GM12872 (cell line): ENCODE measurements at regions not wholly inside any gene's neighbourhood (a gene's known extent, or its start where the extent isn't known, plus 50 kb on each side); places are given as distances from the start of the nearest gene placed in this dataset.
A peak's percentile ranks its signal among the peaks of the same experiment; 100 is the strongest.

ENCODE experiments used
- TF ChIP-seq, protein P1 (sequence below): IDR thresholded peaks from 3 replicates; pipeline ENCODE4 v1.5.1; 2011; ENCODE audit warnings: low read depth, mild to moderate bottlenecking, low read length, moderate library complexity; ENCODE audit not compliant: insufficient read depth

DNA sequence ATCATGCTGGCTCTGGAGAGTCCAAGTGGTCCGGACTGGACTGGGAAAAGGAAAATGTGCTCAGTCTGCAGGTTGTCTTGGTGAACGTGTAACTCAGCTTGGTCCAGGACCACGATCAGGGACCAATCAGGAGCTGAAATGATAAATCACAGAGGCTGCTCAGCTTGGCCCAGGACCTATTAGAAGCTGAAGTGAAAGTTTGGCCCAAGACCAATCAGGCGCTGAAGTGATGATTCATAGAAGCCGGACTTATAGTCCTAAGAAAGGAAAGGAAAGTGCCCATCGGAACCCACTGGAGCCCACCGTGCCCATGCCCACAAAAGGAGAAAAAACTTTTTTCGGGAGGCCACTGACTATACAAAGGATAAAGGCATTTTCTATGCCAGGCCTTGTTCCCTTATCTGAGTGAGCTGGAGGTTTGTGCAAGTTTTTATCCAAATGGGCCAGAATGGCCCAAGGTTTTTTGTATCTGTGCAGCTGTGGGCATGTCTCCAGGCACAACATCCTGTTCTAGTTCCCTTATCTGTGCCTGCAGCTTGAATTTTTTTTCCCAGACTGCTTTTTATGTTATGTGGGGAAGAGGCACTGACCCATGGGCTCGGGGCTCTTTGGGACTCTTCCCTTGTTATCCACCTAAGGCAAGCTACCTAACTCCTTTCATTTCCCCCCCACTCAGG, 194.4 kb downstream of the FAM133A start:
- TF ChIP-seq, protein P1, sequence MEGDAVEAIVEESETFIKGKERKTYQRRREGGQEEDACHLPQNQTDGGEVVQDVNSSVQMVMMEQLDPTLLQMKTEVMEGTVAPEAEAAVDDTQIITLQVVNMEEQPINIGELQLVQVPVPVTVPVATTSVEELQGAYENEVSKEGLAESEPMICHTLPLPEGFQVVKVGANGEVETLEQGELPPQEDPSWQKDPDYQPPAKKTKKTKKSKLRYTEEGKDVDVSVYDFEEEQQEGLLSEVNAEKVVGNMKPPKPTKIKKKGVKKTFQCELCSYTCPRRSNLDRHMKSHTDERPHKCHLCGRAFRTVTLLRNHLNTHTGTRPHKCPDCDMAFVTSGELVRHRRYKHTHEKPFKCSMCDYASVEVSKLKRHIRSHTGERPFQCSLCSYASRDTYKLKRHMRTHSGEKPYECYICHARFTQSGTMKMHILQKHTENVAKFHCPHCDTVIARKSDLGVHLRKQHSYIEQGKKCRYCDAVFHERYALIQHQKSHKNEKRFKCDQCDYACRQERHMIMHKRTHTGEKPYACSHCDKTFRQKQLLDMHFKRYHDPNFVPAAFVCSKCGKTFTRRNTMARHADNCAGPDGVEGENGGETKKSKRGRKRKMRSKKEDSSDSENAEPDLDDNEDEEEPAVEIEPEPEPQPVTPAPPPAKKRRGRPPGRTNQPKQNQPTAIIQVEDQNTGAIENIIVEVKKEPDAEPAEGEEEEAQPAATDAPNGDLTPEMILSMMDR: no peak

- TF ChIP-seq, protein P1: peak; percentile 35; the same call in 2 of the 3 replicates
Measured at GRCh38 chrX:93874554-93874953, 200.5 kb downstream of the FAM133A start.

DNA sequence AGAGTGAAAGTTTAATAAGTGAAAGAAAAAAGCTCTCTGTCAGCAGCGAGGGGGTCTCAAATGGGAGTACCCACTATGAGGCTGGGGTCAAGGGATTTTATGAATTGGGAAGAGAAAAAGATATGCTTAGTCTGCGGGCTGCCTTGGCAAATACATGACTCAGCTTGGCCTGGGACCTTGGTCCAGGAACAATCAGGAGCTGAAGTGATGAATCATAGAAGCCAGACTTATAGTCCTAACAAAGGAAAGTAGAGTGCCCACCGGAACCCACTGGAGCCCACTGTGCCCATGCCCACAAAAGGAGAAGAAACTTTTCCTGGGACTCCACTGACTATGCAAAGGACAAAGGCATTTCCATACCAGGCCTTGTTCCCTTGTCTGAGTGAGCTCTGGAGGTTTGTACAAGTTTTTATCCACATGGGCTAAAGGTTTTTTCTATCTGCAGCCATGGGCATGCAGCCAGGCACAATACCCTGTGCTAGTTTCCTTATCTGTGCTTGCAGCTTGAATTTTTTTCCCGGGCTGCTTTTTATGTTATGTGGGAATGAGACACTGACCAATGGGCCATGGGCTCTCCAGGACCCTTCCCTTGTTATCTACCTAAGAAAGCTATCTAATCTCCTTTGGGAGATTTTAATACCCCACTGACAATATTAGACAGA, 201.7 kb downstream of the FAM133A start:
- TF ChIP-seq, protein P1: no peak

- TF ChIP-seq, protein P1: no peak
Measured at GRCh38 chrX:93932471-93933220, 258.6 kb downstream of the FAM133A start.

GRCh38 chrX:93977641-93978040, 303.6 kb downstream of the FAM133A start:
- TF ChIP-seq, protein P1: no peak

DNA sequence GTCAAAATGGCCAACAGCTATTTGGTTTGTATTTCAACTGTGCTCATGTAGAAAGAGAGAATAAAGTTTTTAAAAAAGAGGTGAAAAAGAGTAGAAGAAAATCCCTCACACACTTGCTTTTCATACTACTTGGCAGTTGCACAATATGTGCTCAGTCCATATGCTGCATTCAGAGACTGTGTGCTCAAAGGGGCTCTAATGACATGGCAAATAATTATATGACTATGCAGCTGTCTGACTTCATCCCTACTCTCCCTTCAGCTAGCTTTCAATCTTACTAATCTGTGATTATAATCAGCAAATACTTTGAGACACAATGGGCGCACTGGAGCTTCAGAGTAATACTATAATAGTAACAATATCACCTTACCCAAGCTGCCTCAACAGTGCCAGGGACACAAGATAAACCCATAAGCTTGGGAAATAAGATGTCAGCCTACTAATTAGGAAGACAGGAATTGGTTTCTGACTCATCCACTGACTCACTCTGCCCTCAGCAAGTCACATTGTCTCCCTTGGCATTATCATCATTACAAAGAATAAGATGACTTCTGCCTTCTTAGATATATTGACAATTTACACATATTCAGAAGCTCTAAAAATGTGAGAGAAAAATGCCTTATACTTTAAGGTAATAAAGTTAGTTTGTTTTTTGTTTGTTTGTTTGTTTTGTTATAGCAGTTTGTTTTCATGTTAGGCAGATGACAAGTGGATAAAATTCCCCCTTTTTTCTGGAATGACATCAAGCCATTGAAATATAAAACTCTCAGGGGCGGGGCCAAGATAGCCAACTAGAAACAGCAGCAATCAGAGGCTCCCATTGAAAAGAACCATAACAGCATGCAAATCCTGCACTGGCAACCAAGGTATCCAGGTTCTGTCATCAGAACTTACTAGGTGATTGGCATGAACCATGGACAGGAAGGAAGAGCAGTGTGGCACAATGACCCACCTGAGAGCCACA, 311.6 kb downstream of the FAM133A start:
- TF ChIP-seq, protein P1: no peak
